D721Med (cell line): ENCODE measurements at regions not wholly inside any gene's neighbourhood (a gene's known extent, or its start where the extent isn't known, plus 50 kb on each side); places are given as distances from the start of the nearest gene placed in this dataset.
"Not testable (repeated sequence)": the region's sequence is repeated elsewhere in the genome, so short reads cannot be mapped to it uniquely, and the experiment has no call there.

Source experiments
- DNase-seq: peaks from one replicate; pipeline ENCODE4 v3.0.0; 2011; ENCODE audit warnings: low spot score; ENCODE audit not compliant: insufficient read length
- FAIRE-seq: peaks from 2 replicates; lab custom pipeline; 2011; peaks lifted over from hg19 to GRCh38; lab: Jason Lieb, UNC
- TF ChIP-seq, protein P1 (sequence below): IDR thresholded peaks from 2 replicates; pipeline ENCODE4 v1.5.1; 2012; ENCODE audit warnings: mild to moderate bottlenecking, control low read depth; ENCODE audit not compliant: insufficient read depth; ENCODE audit errors: missing control alignments

DNA sequence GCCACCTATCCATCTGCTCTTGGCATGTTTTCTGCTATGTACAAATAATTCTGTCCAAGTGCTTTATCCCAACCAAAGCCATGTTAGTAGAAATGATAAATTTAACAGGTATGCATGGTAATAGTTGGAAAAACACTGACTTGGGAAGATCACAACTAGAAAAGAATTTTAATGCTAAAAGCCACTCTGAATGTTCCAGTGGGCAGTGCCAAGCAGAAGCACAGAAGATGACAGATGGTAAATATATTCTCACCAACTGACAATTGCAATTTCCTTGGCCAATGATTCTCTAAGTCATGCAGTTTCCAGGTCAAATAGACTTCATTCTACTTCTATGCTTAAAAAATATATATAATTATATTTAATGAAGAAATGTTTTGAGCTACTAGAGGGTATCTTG is 83.6 kb upstream of the SEMA3C start:
- DNase-seq (no peak), FAIRE-seq (no peak)
- TF ChIP-seq, protein P1, sequence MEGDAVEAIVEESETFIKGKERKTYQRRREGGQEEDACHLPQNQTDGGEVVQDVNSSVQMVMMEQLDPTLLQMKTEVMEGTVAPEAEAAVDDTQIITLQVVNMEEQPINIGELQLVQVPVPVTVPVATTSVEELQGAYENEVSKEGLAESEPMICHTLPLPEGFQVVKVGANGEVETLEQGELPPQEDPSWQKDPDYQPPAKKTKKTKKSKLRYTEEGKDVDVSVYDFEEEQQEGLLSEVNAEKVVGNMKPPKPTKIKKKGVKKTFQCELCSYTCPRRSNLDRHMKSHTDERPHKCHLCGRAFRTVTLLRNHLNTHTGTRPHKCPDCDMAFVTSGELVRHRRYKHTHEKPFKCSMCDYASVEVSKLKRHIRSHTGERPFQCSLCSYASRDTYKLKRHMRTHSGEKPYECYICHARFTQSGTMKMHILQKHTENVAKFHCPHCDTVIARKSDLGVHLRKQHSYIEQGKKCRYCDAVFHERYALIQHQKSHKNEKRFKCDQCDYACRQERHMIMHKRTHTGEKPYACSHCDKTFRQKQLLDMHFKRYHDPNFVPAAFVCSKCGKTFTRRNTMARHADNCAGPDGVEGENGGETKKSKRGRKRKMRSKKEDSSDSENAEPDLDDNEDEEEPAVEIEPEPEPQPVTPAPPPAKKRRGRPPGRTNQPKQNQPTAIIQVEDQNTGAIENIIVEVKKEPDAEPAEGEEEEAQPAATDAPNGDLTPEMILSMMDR: no peak

DNA sequence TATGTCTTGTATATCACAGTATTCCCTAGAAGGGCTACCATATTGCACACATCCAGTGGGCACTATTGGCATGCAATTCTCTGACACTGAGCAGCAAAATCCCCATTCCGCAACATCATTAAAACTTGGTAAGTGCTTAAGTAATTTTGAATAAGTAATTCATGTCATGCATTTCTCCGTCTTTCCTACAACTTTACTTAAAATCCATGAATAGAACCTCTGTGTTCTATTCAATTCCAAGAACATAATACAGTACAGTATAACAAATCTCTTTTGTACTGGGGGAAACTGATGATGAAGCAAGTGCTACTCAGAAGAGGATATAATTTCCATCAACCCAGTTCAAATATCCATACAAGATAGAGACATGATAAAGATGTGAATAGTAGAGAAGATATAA is 80.9 kb upstream of the SEMA3C start:
- TF ChIP-seq, protein P1: no peak
- FAIRE-seq (no peak), DNase-seq (no peak)

DNA sequence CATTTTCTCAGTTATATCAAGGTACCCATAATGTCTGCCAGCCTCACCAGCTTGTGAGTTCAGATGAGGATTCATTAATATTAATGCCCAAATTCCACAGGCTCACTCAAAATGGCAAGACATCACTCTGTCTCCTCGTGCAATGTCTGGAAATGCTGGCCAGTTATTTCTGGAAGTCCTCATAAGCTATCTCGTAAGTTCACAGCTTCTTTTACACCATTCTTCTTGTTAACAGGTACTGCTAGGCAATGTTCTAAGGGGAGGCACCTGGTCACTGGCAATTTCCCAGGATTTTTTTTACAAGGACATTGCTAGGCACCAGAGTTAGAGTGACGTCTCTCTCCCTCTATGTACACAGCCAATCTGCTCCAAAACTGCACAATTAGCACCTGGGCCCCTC is 80.2 kb upstream of the SEMA3C start:
- FAIRE-seq (no peak), DNase-seq (no peak)
- TF ChIP-seq, protein P1: no peak

DNA sequence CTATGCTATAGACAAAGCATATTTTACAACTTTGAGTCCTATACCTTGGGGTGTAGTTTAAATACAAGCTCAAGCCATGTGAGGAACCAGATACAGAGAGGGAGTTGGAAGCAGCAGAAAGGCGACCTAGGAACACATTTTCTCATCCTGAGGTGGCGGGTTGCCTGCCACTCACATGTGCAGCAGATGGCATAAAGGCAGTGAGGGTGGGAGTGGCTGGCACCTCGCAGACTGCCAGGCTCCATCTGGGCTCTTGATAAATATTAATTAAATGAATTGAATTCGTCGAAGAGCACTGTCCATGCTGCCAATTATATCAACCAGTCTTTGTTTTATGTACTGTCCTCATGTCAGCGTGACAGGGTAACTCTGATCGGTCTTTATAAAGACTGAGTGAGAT is 79.0 kb upstream of the SEMA3C start:
- no peak for FAIRE-seq
- TF ChIP-seq, protein P1: no peak
- no peak for DNase-seq

DNA sequence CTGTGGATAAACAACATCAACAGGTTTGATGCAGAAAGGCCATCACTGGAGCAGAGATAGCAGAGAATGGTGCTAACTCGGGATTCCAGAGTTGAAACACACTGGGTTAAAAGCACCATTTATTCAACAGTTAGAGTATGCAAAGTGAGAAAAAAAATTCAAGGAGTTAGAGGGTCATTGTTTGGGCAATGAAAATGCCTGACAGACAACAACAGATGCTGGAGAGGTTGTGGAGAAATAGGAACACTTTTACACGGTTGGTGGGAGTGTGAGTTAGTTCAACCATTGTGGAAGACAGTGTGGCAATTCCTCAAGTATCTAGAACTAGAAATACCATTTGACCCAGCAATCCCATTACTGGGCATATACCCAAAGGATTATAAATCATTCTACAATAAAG is 77.4 kb upstream of the SEMA3C start:
- not testable (repeated sequence) for DNase-seq, FAIRE-seq

DNA sequence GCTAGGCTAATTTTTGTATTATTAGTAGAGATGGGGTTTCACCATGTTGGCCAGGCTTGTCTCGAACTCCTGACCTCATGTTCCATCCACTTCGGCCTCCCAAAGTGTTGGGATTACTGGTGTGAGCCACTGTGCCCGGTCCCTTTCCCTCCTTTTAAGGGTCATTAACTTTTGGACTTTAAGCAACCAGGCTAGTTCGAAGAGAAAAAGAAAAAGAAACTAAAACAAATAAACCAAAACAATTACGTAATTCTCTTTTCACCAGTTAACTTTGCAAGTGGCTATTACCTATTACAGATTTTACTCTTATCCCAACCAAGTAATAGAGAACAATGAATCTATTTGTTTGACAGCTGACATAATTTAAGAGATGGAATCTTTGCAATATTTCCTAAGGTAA is 72.8 kb upstream of the SEMA3C start:
- DNase-seq: no peak
- TF ChIP-seq, protein P1: no peak
- no peak for FAIRE-seq

DNA sequence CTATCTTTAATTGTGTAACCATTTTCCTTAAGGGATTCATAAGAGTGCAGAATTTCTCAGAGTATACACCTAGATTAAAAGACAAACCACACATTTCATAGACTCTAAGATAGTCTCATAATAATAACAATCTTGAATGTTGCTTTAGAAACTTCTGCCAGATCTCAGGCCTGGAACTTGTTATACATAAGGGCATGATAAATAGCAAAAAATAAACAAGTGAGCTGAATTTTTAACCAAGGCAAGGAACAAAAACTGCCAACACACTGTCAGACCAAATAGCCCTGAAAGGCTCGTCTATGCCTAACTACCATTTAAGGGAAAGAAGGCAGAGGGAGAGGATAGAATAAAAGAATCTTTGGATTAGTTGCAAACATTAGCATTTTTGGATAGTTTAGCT is 65.8 kb upstream of the SEMA3C start:
- TF ChIP-seq, protein P1: no peak
- FAIRE-seq: no peak
- DNase-seq: no peak

DNA sequence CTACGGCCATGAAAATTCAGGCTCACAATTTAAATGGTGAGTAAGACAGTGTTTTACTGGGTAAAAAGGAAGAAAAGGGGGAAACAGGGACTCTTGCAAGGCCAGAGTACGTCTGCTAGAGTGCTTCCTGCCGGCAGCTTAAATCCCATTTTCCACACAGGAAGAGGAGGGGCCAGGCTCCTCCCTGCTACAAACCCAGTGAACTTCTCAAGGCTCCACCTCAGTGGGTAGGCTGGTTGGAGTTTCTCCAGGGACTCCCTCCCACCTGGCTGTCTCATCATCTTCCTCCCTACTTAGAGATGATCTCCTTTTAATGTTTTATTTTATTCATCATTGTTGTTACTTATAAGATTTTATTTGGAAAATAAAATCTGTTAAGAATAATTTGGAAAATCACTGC is 62.6 kb upstream of the SEMA3C start:
- FAIRE-seq (no peak), DNase-seq (no peak)
- TF ChIP-seq, protein P1: no peak
